Neural cell (in vitro differentiated cells): ENCODE measurements at regions not wholly inside any gene's neighbourhood (a gene's known extent, or its start where the extent isn't known, plus 50 kb on each side); places are given as distances from the start of the nearest gene placed in this dataset.

ENCODE experiments used
- H2AFZ ChIP-seq: fragments of 200-600, 300-800 bp; sonication (generic), shearing (Covaris generic); 2 replicates; pipeline ENCODE4 v1.6.0; 2014; ENCODE audit warnings: low read depth, mild to moderate bottlenecking, antibody characterized with exemption, low read length, moderate library complexity
- H3F3A ChIP-seq: fragments of 200-600 bp; shearing (Covaris generic); 2 replicates; pipeline ENCODE4 v1.6.1; 2016; ENCODE audit warnings: mild to moderate bottlenecking, moderate library complexity, mixed read lengths, antibody characterized with exemption, low read length; ENCODE audit not compliant: insufficient read depth, poor library complexity, severe bottlenecking
- H3K27ac ChIP-seq: fragments of 200-600, 300-800 bp; sonication (generic), shearing (Covaris generic); 2 replicates; pipeline ENCODE4 v1.5.1; 2014; ENCODE audit warnings: mild to moderate bottlenecking, low read length, moderate library complexity
- H3K27me3 ChIP-seq: fragments of 300-800, 200-600 bp; sonication (generic), shearing (Covaris generic); 2 replicates; pipeline ENCODE4 v1.6.0; 2014; ENCODE audit warnings: mild to moderate bottlenecking, low read depth, low read length, moderate library complexity; ENCODE audit not compliant: insufficient read depth
- H3K36me3 ChIP-seq: fragments of 300-800, 200-600 bp; sonication (generic), shearing (Covaris generic); 2 replicates; pipeline ENCODE4 v1.5.1; 2014; ENCODE audit warnings: mild to moderate bottlenecking, antibody characterized with exemption, low read length, moderate library complexity; ENCODE audit not compliant: insufficient read depth
- H3K4me2 ChIP-seq: fragments of 300-800, 200-600 bp; sonication (generic), shearing (Covaris generic); 2 replicates; pipeline ENCODE4 v1.6.0; 2014; ENCODE audit warnings: mild to moderate bottlenecking, low read length
- H3K4me3 ChIP-seq: fragments of 300-800, 200-600 bp; sonication (generic), shearing (Covaris generic); 2 replicates; pipeline ENCODE4 v1.5.1; 2014; ENCODE audit warnings: mild to moderate bottlenecking, low read length, moderate library complexity
- H3K79me2 ChIP-seq: fragments of 200-600 bp; shearing (Covaris generic); replicated peaks from 2 replicates; pipeline ENCODE4 v1.6.0; 2014; ENCODE audit warnings: mild to moderate bottlenecking, low read length, moderate library complexity; ENCODE audit not compliant: insufficient read depth
- H3K9ac ChIP-seq: fragments of 300-800, 200-600 bp; sonication (generic), shearing (Covaris generic); 2 replicates; pipeline ENCODE4 v1.6.1; 2016; ENCODE audit warnings: mild to moderate bottlenecking, low read length, mixed read lengths
- H3K9me2 ChIP-seq: fragments of 200-600 bp; shearing (Covaris generic); 2 replicates; pipeline ENCODE4 v1.6.1; 2016; ENCODE audit warnings: mild to moderate bottlenecking, low read length, mixed read lengths; ENCODE audit not compliant: insufficient read depth
- H3K9me3 ChIP-seq: fragments of 200-600, 300-800 bp; sonication (generic), shearing (Covaris generic); 2 replicates; pipeline ENCODE4 v1.6.1; 2016; ENCODE audit warnings: mild to moderate bottlenecking, mixed run types, low read length, moderate library complexity, mixed read lengths
- H4K20me1 ChIP-seq: fragments of 200-600 bp; shearing (Covaris generic); 2 replicates; pipeline ENCODE4 v1.6.1; 2016; ENCODE audit warnings: mild to moderate bottlenecking, mixed run types; ENCODE audit not compliant: insufficient read depth
- EP300 ChIP-seq: fragments of 450-650 bp; conservative IDR thresholded peaks from 2 replicates; pipeline ENCODE4 v1.6.1; 2014; ENCODE audit warnings: antibody characterized with exemption, mild to moderate bottlenecking, moderate library complexity; ENCODE audit not compliant: poor library complexity, severe bottlenecking
- EZH2 ChIP-seq: fragments of 200-600, 300-800 bp; shearing (Covaris generic), sonication (generic); IDR thresholded peaks from 2 replicates; pipeline ENCODE4 v1.6.1; 2014; ENCODE audit warnings: antibody characterized with exemption, low read length, borderline replicate concordance, mild to moderate bottlenecking; ENCODE audit not compliant: insufficient read depth, poor library complexity, severe bottlenecking
- MXI1 ChIP-seq: fragments of 450-650 bp; conservative IDR thresholded peaks from 2 replicates; pipeline ENCODE4 v1.6.1; 2014; ENCODE audit warnings: antibody characterized with exemption, mild to moderate bottlenecking; ENCODE audit not compliant: poor library complexity, severe bottlenecking
- POLR2AphosphoS5 ChIP-seq: IDR thresholded peaks from 2 replicates; pipeline ENCODE4 v1.6.1; 2012
- RAD21 ChIP-seq: fragments of 450-650 bp; conservative IDR thresholded peaks from 2 replicates; pipeline ENCODE4 v1.6.1; 2014; ENCODE audit warnings: antibody characterized with exemption, mild to moderate bottlenecking, moderate library complexity
- SMC3 ChIP-seq: fragments of 450-650 bp; conservative IDR thresholded peaks from 2 replicates; pipeline ENCODE4 v1.6.1; 2014; ENCODE audit warnings: antibody characterized with exemption, mild to moderate bottlenecking, moderate library complexity; ENCODE audit not compliant: poor library complexity
- TAF1 ChIP-seq: IDR thresholded peaks from 2 replicates; pipeline ENCODE4 v1.6.1; 2012; ENCODE audit warnings: low read depth
- TF ChIP-seq, protein P1 (sequence below): fragments of 450-650 bp; IDR thresholded peaks from 2 replicates; pipeline ENCODE4 v1.5.1; 2014; ENCODE audit warnings: antibody characterized with exemption, mild to moderate bottlenecking, moderate library complexity; ENCODE audit not compliant: poor library complexity, severe bottlenecking
- TF ChIP-seq, protein P2 (sequence below): IDR thresholded peaks from 2 replicates; pipeline ENCODE4 v1.6.1; 2012; ENCODE audit warnings: borderline replicate concordance

DNA sequence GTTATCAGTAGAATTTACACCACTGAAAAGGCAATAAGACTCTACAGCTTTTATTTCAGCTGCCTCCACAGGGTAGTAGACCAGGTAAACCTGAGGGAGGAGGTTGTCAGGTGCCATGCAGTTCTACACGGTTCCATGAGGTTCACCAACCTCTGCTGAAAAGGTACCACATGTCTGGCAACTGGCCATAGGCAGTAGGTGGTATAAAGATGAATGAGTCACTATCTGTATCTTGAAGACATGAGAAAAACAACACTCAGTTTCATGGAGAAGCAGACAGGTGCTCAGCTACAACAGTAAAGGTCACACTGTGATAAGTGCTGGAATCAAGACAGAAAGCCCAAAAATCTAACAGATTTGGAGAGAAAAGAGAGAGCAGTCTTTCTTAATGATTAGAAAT, 145.4 kb downstream of the PTGER3 start:
- H3K79me2 ChIP-seq: no peaks in the 10 kb centered on the region
- no peak overlapping the region for H3K27ac ChIP-seq
- no peaks in the 10 kb centered on the region for H3K9me2 ChIP-seq
- no peaks in the 10 kb centered on the region for H4K20me1 ChIP-seq
- no peaks in the 10 kb centered on the region for H3F3A ChIP-seq
- no peak overlapping the region for H3K4me2 ChIP-seq
- H3K9me3 ChIP-seq: no peaks in the 10 kb centered on the region
- no peaks in the 10 kb centered on the region for H3K36me3 ChIP-seq
- no peak overlapping the region for H3K9ac ChIP-seq
- H3K4me3 ChIP-seq: no peak overlapping the region
- H3K27me3 ChIP-seq: no peaks in the 10 kb centered on the region
- no peak overlapping the region for H2AFZ ChIP-seq
- no peak for TF ChIP-seq EZH2
- TF ChIP-seq RAD21: no peak
- no peak for TF ChIP-seq MXI1
- no peak for TF ChIP-seq POLR2AphosphoS5
- TF ChIP-seq, protein P1, sequence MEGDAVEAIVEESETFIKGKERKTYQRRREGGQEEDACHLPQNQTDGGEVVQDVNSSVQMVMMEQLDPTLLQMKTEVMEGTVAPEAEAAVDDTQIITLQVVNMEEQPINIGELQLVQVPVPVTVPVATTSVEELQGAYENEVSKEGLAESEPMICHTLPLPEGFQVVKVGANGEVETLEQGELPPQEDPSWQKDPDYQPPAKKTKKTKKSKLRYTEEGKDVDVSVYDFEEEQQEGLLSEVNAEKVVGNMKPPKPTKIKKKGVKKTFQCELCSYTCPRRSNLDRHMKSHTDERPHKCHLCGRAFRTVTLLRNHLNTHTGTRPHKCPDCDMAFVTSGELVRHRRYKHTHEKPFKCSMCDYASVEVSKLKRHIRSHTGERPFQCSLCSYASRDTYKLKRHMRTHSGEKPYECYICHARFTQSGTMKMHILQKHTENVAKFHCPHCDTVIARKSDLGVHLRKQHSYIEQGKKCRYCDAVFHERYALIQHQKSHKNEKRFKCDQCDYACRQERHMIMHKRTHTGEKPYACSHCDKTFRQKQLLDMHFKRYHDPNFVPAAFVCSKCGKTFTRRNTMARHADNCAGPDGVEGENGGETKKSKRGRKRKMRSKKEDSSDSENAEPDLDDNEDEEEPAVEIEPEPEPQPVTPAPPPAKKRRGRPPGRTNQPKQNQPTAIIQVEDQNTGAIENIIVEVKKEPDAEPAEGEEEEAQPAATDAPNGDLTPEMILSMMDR: no peak
- TF ChIP-seq SMC3: no peak
- TF ChIP-seq EP300: no peak
- TF ChIP-seq, protein P2, sequence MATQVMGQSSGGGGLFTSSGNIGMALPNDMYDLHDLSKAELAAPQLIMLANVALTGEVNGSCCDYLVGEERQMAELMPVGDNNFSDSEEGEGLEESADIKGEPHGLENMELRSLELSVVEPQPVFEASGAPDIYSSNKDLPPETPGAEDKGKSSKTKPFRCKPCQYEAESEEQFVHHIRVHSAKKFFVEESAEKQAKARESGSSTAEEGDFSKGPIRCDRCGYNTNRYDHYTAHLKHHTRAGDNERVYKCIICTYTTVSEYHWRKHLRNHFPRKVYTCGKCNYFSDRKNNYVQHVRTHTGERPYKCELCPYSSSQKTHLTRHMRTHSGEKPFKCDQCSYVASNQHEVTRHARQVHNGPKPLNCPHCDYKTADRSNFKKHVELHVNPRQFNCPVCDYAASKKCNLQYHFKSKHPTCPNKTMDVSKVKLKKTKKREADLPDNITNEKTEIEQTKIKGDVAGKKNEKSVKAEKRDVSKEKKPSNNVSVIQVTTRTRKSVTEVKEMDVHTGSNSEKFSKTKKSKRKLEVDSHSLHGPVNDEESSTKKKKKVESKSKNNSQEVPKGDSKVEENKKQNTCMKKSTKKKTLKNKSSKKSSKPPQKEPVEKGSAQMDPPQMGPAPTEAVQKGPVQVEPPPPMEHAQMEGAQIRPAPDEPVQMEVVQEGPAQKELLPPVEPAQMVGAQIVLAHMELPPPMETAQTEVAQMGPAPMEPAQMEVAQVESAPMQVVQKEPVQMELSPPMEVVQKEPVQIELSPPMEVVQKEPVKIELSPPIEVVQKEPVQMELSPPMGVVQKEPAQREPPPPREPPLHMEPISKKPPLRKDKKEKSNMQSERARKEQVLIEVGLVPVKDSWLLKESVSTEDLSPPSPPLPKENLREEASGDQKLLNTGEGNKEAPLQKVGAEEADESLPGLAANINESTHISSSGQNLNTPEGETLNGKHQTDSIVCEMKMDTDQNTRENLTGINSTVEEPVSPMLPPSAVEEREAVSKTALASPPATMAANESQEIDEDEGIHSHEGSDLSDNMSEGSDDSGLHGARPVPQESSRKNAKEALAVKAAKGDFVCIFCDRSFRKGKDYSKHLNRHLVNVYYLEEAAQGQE: no peak
- no peak for TF ChIP-seq TAF1

DNA sequence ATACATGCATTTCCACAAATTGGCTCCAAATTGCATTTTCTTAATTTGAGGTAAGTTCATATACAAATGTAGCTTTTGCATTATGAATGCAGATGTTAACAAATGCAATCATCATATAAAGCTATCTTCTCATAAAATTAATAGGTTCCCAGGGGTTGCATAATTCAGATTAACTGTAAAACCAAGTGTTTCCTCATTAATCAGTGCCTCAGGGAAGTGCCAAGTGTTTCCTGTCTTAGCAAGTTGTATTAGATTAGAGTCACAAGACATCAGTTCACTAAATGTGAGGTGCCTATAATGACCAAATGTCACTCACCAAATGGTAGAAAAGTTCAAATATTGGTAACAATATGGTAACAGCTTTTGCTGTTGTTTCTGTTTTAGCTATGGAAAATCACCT, 140.8 kb downstream of the PTGER3 start:
- Histone ChIP-seq H2AFZ (no peak overlapping the region), H3K27ac (no peak overlapping the region), H3K9me2 (no peaks in the 10 kb centered on the region), H3K9me3 (no peaks in the 10 kb centered on the region), H3K27me3 (no peaks in the 10 kb centered on the region), H3K79me2 (no peaks in the 10 kb centered on the region), H3K36me3 (no peaks in the 10 kb centered on the region), H3K4me3 (no peak overlapping the region), H4K20me1 (no peaks in the 10 kb centered on the region), H3K4me2 (no peak overlapping the region), H3K9ac (no peak overlapping the region), H3F3A (no peaks in the 10 kb centered on the region)
- TF ChIP-seq, protein P2: no peak
- TF ChIP-seq, protein P1: no peak
- no peak for TF ChIP-seq POLR2AphosphoS5
- no peak for TF ChIP-seq EZH2
- no peak for TF ChIP-seq TAF1
- TF ChIP-seq RAD21: no peak
- TF ChIP-seq MXI1: no peak
- no peak for TF ChIP-seq SMC3
- TF ChIP-seq EP300: no peak
